ENCODE measurements at regions not wholly inside any gene's neighbourhood (a gene's known extent, or its start where the extent isn't known, plus 50 kb on each side); places are given as distances from the start of the nearest gene placed in this dataset.

GRCh38 chr4:110967936-110968335, 345.1 kb upstream of the PITX2 start:
- TF ChIP-seq CTCF (conservative IDR thresholded peaks at IDR 0.05; ENCODE audit: low read depth, low read length), result no peak
- no peak overlapping the region for H3K4me3 ChIP-seq (ENCODE audit: low read depth, low read length)
- no peak for DNase-seq (ENCODE audit: low read depth)

- H3K4me3 ChIP-seq (ENCODE audit: low read depth, low read length), result no peak overlapping the region
- peak; percentile 88 for TF ChIP-seq CTCF (conservative IDR thresholded peaks at IDR 0.05; ENCODE audit: low read depth, low read length)
- peak; percentile 16 for DNase-seq (ENCODE audit: low read depth)
Observed at GRCh38 chr4:110970642-110971041, 347.8 kb upstream of the PITX2 start.

GRCh38 chr4:110975338-110975737, 352.5 kb upstream of the PITX2 start:
- no peak overlapping the region for H3K4me3 ChIP-seq (ENCODE audit: low read depth, low read length)
- DNase-seq (ENCODE audit: low read depth), result no peak
- no peak for TF ChIP-seq CTCF (conservative IDR thresholded peaks at IDR 0.05; ENCODE audit: low read depth, low read length)

- no peak for TF ChIP-seq CTCF (conservative IDR thresholded peaks at IDR 0.05; ENCODE audit: low read depth, low read length)
Observed at GRCh38 chr4:110977554-110977953, 354.7 kb upstream of the PITX2 start.

GRCh38 chr4:110978761-110979160, 355.9 kb upstream of the PITX2 start:
- no peak overlapping the region for H3K4me3 ChIP-seq (ENCODE audit: low read depth, low read length)
- peak; percentile 7 for DNase-seq (ENCODE audit: low read depth)
- no peak for TF ChIP-seq CTCF (conservative IDR thresholded peaks at IDR 0.05; ENCODE audit: low read depth, low read length)

More at GRCh38 chr4:110977554-110977953, 354.7 kb upstream of the PITX2 start:
- H3K4me3 ChIP-seq (ENCODE audit: low read depth, low read length), result no peak overlapping the region
- DNase-seq (ENCODE audit: low read depth), result peak; percentile 59

GRCh38 chr4:110982486-110982885, 359.6 kb upstream of the PITX2 start:
- TF ChIP-seq CTCF (conservative IDR thresholded peaks at IDR 0.05; ENCODE audit: low read depth, low read length), result no peak
- DNase-seq (ENCODE audit: low read depth), result peak; percentile 51
- H3K4me3 ChIP-seq (ENCODE audit: low read depth, low read length), result no peak overlapping the region

GRCh38 chr4:110988722-110989121, 365.8 kb upstream of the PITX2 start:
- no peak for DNase-seq (ENCODE audit: low read depth)
- H3K4me3 ChIP-seq (ENCODE audit: low read depth, low read length), result no peak overlapping the region
- TF ChIP-seq CTCF (conservative IDR thresholded peaks at IDR 0.05; ENCODE audit: low read depth, low read length), result no peak
